ENCODE measurements at regions not wholly inside any gene's neighbourhood (a gene's known extent, or its start where the extent isn't known, plus 50 kb on each side); places are given as distances from the start of the nearest gene placed in this dataset.
"Not testable (repeated sequence)": the region's sequence is repeated elsewhere in the genome, so short reads cannot be mapped to it uniquely, and the experiment has no call there.

GRCh38 chr21:27795418-27795817 lies 828.5 kb upstream of the ADAMTS5 start:
- no peak for DNase-seq

GRCh38 chr21:27793901-27794300 lies 827.0 kb upstream of the ADAMTS5 start:
- DNase-seq, result no peak

GRCh38 chr21:27787046-27787445 lies 820.2 kb upstream of the ADAMTS5 start:
- DNase-seq, result no peak

GRCh38 chr21:27779606-27780005 lies 812.7 kb upstream of the ADAMTS5 start:
- no peak for DNase-seq

- no peak for DNase-seq
Observed at GRCh38 chr21:27776925-27777553, 810.2 kb upstream of the ADAMTS5 start.

- DNase-seq, result no peak
Observed at GRCh38 chr21:27772816-27773215, 805.9 kb upstream of the ADAMTS5 start.

- DNase-seq, result no peak
Observed at GRCh38 chr21:27771938-27772483, 805.1 kb upstream of the ADAMTS5 start.

GRCh38 chr21:27769763-27770162 lies 802.9 kb upstream of the ADAMTS5 start:
- no peak for DNase-seq

- DNase-seq, result not testable (repeated sequence)
Observed at GRCh38 chr21:27768046-27768637, 801.3 kb upstream of the ADAMTS5 start.

- no peak for DNase-seq
Observed at GRCh38 chr21:27764056-27764455, 797.2 kb upstream of the ADAMTS5 start.

- DNase-seq, result no peak
Observed at GRCh38 chr21:27761623-27762022, 794.7 kb upstream of the ADAMTS5 start.

- no peak for DNase-seq
Observed at GRCh38 chr21:27759820-27760219, 792.9 kb upstream of the ADAMTS5 start.

GRCh38 chr21:27759091-27759659 lies 792.3 kb upstream of the ADAMTS5 start:
- DNase-seq, result no peak

- no peak for DNase-seq
Observed at GRCh38 chr21:27756191-27756590, 789.3 kb upstream of the ADAMTS5 start.

GRCh38 chr21:27743971-27744564 lies 777.2 kb upstream of the ADAMTS5 start:
- DNase-seq, result no peak

- no peak for DNase-seq
Observed at GRCh38 chr21:27741736-27742135, 774.8 kb upstream of the ADAMTS5 start.

- no peak for DNase-seq
Observed at GRCh38 chr21:27740084-27740483, 773.2 kb upstream of the ADAMTS5 start.

GRCh38 chr21:27739187-27739586 lies 772.3 kb upstream of the ADAMTS5 start:
- no peak for DNase-seq

- DNase-seq, result no peak
Observed at GRCh38 chr21:27735699-27736098, 768.8 kb upstream of the ADAMTS5 start.

- no peak for DNase-seq
Observed at GRCh38 chr21:27734146-27734545, 767.3 kb upstream of the ADAMTS5 start.

GRCh38 chr21:27725916-27726315 lies 759.0 kb upstream of the ADAMTS5 start:
- no peak for DNase-seq

GRCh38 chr21:27722095-27722494 lies 755.2 kb upstream of the ADAMTS5 start:
- no peak for DNase-seq

GRCh38 chr21:27721675-27722074 lies 754.8 kb upstream of the ADAMTS5 start:
- no peak for DNase-seq

GRCh38 chr21:27719226-27719625 lies 752.3 kb upstream of the ADAMTS5 start:
- DNase-seq, result no peak
